ENCODE measurements at regions not wholly inside any gene's neighbourhood (a gene's known extent, or its start where the extent isn't known, plus 50 kb on each side); places are given as distances from the start of the nearest gene placed in this dataset.

DNA sequence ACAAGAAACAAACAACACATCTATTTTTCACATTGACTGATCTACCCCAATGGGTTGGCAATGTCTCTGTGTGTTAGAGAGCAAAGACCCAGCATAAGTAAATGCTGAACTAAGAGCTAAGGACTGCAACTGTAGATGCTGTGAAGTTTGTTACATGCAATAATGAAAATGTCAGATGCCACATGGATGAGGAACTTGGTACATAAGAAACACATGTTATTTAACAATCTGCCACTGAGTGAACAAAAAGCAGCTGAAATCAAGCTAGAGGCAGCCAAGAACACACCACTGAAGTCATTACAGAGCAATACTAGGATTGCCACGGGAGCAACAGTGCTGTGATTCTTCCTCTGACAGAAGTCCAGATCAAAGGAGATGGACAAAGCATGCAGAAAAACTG is 389.4 kb downstream of the CDH2 start:
- TF ChIP-seq, protein P1, sequence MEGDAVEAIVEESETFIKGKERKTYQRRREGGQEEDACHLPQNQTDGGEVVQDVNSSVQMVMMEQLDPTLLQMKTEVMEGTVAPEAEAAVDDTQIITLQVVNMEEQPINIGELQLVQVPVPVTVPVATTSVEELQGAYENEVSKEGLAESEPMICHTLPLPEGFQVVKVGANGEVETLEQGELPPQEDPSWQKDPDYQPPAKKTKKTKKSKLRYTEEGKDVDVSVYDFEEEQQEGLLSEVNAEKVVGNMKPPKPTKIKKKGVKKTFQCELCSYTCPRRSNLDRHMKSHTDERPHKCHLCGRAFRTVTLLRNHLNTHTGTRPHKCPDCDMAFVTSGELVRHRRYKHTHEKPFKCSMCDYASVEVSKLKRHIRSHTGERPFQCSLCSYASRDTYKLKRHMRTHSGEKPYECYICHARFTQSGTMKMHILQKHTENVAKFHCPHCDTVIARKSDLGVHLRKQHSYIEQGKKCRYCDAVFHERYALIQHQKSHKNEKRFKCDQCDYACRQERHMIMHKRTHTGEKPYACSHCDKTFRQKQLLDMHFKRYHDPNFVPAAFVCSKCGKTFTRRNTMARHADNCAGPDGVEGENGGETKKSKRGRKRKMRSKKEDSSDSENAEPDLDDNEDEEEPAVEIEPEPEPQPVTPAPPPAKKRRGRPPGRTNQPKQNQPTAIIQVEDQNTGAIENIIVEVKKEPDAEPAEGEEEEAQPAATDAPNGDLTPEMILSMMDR (IDR thresholded peaks at IDR 0.05): no peak
- no peak for TF ChIP-seq POLR2A (IDR thresholded peaks at IDR 0.05)
